ENCODE measurements at regions not wholly inside any gene's neighbourhood (a gene's known extent, or its start where the extent isn't known, plus 50 kb on each side); places are given as distances from the start of the nearest gene placed in this dataset.

- DNase-seq, result peak; percentile 12
These were observed 259.2 kb upstream of the NOVA1 start for GRCh38 chr14:26856876-26857518.

GRCh38 chr14:26859483-26859882 is 261.6 kb upstream of the NOVA1 start:
- DNase-seq, result no peak

GRCh38 chr14:26860111-26860510 is 262.3 kb upstream of the NOVA1 start:
- DNase-seq, result no peak

GRCh38 chr14:26863736-26864135 is 265.9 kb upstream of the NOVA1 start:
- no peak for DNase-seq

DNA sequence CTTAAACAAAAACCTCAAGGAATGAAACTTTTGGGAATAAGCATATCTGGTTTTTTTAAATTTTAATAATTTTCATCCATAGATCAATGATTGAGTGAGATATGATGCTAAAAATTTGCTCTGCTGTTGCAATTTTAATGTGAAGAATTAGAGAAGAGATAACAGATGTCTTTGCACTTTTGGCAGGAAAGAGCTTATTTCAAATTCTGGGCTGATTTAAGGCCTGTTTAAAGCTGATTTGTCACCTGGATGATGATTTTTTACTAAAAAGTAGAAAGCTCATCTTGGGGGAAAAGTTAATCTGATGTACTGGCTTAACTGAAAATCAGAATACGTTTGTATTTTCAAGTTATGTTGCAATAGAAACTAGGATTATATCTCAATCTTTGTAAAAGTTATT is 268.9 kb upstream of the NOVA1 start:
- no peak for DNase-seq

DNA sequence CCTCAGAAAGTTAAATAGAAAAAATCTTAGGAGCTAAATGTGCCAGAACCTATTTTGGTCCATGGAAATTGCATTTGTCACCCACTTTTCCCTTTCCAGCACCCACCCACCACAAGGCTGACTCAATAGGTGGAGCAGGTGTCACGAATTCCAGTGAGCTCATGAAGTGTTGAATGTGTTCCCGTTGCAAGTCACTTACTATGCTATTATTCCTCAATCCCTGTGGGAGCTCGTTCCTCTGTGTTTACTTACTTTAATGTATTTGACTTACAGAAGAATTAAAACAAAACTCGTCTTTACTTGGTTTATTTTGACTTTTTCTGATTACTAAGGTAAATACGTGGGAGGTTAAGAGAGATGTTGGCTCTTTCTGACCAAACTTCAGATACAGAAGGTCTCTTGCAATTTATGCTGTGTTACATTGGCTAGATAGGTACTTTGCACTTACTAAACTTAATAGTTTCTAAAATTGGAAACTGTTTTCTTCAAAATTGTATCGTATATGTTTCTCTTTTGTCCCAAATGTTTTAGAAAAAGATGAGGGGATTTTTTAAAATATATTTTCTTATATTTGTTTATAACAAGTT is 269.4 kb upstream of the NOVA1 start:
- peak; percentile 22 for DNase-seq

DNA sequence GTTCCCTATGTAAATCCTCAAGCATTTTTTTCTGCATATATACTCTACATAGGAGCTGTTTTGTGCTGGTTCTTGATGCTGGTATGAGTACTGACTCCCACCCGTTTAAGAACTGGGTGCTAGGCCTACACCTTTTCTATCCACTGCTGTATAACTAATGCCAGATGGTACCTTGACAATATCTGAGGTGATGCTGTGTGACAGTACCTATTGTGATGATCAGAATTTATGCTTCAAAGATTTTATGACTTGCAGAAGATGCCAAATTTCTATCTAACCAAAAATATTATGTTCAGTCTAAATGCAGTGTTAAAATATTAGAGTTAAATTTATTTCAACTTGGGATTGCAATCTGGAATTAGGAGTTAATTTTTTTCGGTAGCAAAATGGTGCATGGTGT is 272.3 kb upstream of the NOVA1 start:
- peak; percentile 21 for DNase-seq

DNA sequence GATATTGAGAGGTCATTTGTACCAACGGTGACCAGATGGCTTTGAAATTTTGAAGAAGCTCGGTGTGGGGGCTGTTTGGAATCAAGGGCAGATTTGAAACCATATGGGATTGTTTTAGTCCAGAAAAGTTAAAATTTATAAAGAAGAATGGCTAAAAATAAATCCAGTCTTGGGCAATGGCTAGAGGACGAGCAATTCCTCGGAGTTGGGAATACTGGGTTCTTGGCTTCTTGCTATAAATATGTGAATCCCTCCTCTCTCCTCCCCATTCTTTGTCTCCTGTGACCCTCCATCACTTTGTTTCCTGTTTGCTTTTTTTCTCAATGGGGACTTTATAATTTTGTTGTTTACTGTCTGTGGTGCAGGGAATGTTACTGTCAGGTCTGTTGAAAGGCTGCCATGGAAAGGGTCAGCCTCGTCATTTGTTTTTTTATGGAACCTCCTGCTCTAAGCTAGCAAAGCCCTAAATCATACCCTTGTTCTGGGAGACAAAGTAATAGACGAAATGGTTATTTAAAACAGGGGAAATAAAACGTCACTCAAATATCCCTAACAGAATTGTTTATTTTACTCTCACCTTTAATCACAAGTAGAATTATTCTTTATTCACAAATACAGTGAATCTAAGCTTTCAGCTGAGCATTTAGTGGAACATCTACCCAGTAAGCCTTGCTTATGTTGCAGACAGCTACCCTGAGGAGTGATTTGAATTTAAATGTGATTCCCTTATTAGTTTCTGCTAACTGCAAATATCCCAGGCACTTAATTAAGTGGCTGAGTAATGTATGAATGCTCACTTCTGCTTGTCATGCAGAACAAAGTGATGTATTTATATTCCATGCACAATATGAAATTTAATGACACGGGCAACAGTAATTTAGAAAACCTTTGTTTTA is 273.1 kb upstream of the NOVA1 start:
- peak; percentile 52 for DNase-seq

DNA sequence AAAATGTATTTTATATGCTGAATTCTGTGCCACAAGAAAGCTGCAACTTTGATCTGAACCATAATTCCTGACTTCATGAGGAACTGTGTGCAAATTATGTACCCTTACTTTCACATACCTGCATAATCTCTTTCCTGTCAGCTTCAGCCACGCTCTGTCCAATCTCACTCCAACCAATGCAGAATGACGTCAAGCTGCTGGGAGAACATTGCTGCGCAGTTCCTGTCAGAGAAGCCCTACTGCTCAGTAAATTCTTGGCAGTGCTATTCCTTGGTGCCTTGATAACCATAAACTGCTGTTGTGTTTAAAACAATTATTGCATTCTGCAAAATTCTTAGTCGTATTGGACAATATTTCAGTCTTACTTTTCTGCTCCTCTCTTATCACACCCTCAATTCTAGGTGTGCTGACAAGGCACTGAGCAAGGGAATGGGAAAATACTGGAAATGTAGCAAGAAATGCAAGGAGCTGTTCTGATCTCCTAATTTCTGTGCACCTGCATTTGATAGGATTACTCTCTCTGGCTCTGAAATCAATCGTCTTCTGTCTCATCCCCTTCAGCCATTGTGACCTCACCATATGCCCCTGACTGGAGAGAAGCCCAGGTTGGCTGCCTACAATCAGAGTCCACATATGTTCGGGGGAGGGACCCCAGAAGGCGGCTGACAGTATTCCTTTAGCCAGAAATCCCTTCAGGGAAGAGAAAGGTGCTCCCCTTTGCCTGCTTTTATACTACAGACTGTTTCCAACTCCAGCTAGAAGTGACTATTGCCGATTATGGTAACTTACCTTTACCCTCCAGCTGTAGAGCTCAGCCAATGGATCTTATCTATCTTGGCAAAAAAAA is 274.9 kb upstream of the NOVA1 start:
- DNase-seq, result no peak

GRCh38 chr14:26873362-26873960 is 275.6 kb upstream of the NOVA1 start:
- DNase-seq, result no peak

DNA sequence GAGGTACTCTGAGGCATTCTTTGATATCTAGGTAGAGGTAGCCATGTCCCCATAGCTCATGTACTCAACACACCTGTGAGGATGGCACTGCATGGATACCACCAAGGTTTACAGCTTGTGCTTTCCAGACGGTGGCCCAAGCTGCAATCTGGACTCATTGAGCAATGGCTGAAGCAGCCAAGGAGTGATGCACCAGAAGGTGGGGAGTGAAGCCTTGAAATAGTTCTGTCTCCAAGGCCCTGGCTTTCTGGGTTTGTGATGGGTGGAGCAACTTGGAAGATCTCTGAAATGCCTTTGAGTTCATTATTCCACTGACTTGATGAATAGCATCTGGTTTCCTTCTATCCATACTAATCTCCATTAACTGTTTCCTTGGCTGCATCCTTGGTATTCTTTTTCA is 290.0 kb upstream of the NOVA1 start:
- DNase-seq, result no peak

DNA sequence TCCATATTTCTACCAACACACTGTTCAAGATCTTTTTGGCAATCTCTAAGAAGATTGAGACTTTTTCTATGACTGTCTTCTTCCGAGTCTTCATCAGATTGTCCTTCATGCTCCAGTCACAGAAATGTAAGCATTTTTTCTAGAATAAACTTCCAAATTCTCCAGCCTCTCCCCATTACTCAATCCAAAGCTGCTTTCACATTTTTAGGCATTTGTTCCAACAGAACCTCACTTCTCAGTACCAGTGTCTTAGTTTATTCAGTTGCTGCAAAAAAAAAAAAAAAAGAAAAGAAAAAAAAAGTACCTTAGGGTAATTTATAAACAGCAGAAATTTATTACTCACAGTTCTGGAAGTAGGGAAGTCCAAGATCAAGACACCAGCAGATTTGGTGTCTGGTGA is 290.8 kb upstream of the NOVA1 start:
- DNase-seq, result no peak

DNA sequence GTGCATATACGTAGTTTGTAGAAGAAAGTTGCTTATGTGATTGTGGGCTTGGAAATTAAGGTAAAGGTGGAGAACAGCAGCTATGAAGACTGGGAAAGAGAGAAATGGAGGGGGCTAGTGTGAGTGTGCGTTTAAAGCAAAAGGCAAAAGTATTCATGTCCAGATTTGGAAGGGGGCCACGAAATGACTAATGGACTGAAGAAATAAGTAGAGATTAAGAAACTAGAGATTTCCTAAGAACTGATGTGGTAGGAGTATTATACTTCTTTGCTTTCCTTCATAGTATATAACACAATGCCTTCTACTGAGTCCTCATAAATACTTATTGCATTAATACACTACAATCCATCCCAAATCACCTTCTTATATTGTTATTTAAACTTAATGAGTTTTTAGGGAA is 298.6 kb upstream of the NOVA1 start:
- DNase-seq, result no peak

DNA sequence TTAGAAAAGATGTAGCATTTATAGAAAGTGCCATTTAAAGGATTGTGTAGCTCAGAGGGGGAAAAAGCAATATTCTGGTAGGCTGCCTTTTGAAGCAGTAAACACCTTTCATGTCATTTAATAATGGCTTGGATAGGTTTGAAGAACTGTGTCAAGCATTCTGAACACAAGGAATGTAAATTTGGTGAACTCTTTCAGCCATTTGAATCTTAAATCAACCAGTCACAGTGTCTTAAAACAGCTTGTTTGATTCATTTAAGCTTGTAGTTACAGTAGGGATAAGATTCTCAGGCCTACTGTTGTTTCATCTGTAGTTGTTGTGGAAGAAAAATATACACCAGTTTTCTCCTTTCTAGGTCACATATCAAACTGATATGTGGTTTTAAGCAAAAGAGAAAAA is 299.4 kb upstream of the NOVA1 start:
- DNase-seq, result no peak

DNA sequence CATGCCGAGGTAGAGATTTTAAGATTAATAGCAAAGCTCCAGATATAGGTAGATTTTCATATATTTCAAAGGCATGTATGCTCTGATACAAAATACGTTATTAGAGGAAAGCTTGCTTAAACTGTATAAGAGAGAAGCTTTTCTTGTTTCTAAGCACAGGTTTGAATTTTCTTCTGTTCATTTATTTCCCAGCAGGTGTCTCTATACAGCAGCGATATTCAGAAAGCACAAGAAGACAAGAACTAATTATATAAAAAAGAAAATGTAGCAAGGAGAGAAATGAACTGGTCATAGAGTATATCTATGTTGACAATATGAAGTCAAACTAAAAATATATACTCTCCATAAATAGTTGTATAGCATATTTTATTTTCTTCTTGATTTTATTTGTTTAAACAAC is 307.4 kb upstream of the NOVA1 start:
- DNase-seq, result peak; percentile 22

- no peak for DNase-seq
These were observed 316.0 kb upstream of the NOVA1 start for GRCh38 chr14:26913786-26914185.

DNA sequence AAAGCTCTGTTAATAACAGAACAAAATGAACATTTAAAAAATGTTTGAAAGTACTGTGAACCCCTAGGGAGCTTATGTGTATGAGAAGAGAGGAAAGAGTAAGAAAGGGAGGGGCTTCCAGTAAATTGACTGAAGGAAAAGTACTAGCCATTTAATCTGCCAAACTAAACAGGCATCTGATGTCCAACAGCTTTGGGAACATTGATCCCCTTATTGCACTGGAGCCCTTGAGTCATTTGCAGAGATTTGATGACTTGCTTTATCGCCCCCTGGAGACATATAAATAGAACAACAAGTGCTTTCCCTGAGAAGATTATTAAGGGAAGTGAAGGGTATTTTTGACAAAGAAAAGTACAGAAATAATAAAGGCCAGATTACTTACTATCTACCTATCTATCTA is 319.3 kb upstream of the NOVA1 start:
- peak; percentile 33 for DNase-seq

DNA sequence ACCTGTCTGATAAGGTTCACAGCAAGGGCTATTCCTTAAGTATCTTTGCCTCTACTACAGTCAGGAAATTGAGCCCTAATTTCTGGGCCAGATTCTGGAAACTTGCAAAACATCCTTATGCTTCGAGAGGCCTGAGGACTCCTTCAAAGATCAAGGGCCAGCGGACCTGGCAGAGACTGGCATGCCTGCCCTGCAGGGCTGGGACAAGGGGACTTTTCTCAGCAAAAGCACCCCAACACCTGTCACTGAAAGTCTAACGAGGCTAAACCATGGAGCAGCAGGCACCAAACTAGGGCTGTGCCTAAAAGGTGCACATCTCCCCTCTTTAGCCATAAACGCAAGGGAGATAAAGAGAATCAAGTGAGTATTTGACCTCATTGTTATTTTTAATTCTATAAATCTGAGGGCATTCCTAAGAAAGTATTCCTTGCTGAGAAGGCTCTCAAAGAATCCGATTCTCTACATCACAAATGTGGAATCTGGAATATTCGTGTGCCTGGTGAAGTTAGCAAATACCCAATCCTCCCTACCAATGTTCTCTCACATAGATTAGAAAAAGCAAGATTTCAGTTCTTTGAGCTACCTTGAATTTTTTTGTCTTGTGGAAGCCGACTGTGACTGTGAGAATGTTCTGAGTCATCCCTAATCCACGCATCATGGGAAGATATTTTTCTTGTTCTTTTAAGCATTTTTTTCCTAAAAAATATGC is 328.2 kb upstream of the NOVA1 start:
- no peak for DNase-seq

- no peak for DNase-seq
These were observed 328.8 kb upstream of the NOVA1 start for GRCh38 chr14:26926585-26926984.

- no peak for DNase-seq
These were observed 330.2 kb upstream of the NOVA1 start for GRCh38 chr14:26928019-26928418.

- DNase-seq, result no peak
These were observed 331.5 kb upstream of the NOVA1 start for GRCh38 chr14:26929361-26929760.

GRCh38 chr14:26930576-26930975 is 332.7 kb upstream of the NOVA1 start:
- DNase-seq, result no peak
